GM23338 (cell line): ENCODE measurements at regions not wholly inside any gene's neighbourhood (a gene's known extent, or its start where the extent isn't known, plus 50 kb on each side); places are given as distances from the start of the nearest gene placed in this dataset.

Experiments used
- ATAC-seq: fragments of 200-7000 bp; cut with Tn5 transposase; 3 replicates; pipeline ENCODE4 v1.9.1; 2020
- DNase-seq: peaks from one replicate; pipeline ENCODE4 v3.0.0-alpha.2; 2015; ENCODE audit warnings: low spot score
- H2AFZ ChIP-seq: fragments of 200-600 bp; sonication (generic); 2 replicates; pipeline ENCODE4 v1.8.0; 2016; ENCODE audit warnings: antibody characterized with exemption, mild to moderate bottlenecking, moderate library complexity
- H3F3A ChIP-seq: fragments of 200-600 bp; sonication (generic); replicated peaks from 2 replicates; pipeline ENCODE4 v1.8.0; 2017; ENCODE audit warnings: antibody characterized with exemption, mixed run types, low read depth
- H3K27ac ChIP-seq: fragments of 200-600 bp; sonication (generic); 2 replicates; pipeline ENCODE4 v1.6.1; 2016; ENCODE audit warnings: low read depth
- H3K27me3 ChIP-seq: fragments of 200-600 bp; sonication (generic); 2 replicates; pipeline ENCODE4 v1.8.0; 2016; ENCODE audit warnings: mild to moderate bottlenecking, mixed run types, moderate library complexity; ENCODE audit not compliant: insufficient read depth
- H3K36me3 ChIP-seq: fragments of 200-600 bp; sonication (generic); 2 replicates; pipeline ENCODE4 v1.8.0; 2016; ENCODE audit warnings: mild to moderate bottlenecking; ENCODE audit not compliant: insufficient read depth
- H3K4me1 ChIP-seq: fragments of 200-600 bp; sonication (generic); 2 replicates; pipeline ENCODE4 v1.8.0; 2016; ENCODE audit warnings: mild to moderate bottlenecking, moderate library complexity; ENCODE audit not compliant: insufficient read depth
- H3K4me2 ChIP-seq: fragments of 200-600 bp; sonication (generic); 2 replicates; pipeline ENCODE4 v1.7.1; 2017; ENCODE audit warnings: mixed run types
- H3K4me3 ChIP-seq: fragments of 200-600 bp; sonication (generic); 2 replicates; pipeline ENCODE4 v1.6.1; 2016; ENCODE audit warnings: mixed run types
- H3K79me2 ChIP-seq: fragments of 200-600 bp; sonication (generic); replicated peaks from 2 replicates; pipeline ENCODE4 v1.8.0; 2017; ENCODE audit warnings: mild to moderate bottlenecking; ENCODE audit not compliant: insufficient read depth
- H3K9me2 ChIP-seq: fragments of 200-600 bp; sonication (generic); 2 replicates; pipeline ENCODE4 v1.8.0; 2017; ENCODE audit not compliant: insufficient read depth
- H4K20me1 ChIP-seq: fragments of 200-600 bp; sonication (generic); replicated peaks from 2 replicates; pipeline ENCODE4 v1.8.0; 2017; ENCODE audit warnings: mild to moderate bottlenecking; ENCODE audit not compliant: insufficient read depth
- H3K27ac Mint-ChIP-seq: 2 replicates; pipeline ENCODE4 v1.8.0; 2020; ENCODE audit warnings: inconsistent platforms, mild to moderate bottlenecking, moderate library complexity, mixed read lengths
- H3K27me3 Mint-ChIP-seq: 3 replicates; pipeline ENCODE4 v1.8.0; 2022; ENCODE audit warnings: low read depth, mild to moderate bottlenecking, moderate library complexity, mixed read lengths, inconsistent platforms; ENCODE audit not compliant: insufficient read depth, poor library complexity
- H3K36me3 Mint-ChIP-seq: 3 replicates; pipeline ENCODE4 v1.8.0; 2021; ENCODE audit warnings: low read depth, mild to moderate bottlenecking, inconsistent platforms, moderate library complexity, mixed read lengths
- H3K4me1 Mint-ChIP-seq: 3 replicates; pipeline ENCODE4 v1.8.0; 2020; ENCODE audit warnings: mild to moderate bottlenecking, inconsistent platforms, mixed read lengths
- H3K4me3 Mint-ChIP-seq: 3 replicates; pipeline ENCODE4 v1.8.0; 2021; ENCODE audit warnings: moderate library complexity, mild to moderate bottlenecking, inconsistent platforms, mixed read lengths
- H3K9me3 Mint-ChIP-seq: 3 replicates; pipeline ENCODE4 v1.8.0; 2020; ENCODE audit warnings: moderate library complexity, mild to moderate bottlenecking, inconsistent platforms, mixed read lengths
- EZH2 ChIP-seq: fragments of 200-600 bp; sonication (generic); IDR thresholded peaks from one replicate; pipeline ENCODE4 v1.8.0; 2017; ENCODE audit warnings: antibody characterized with exemption, mild to moderate bottlenecking, low read depth; ENCODE audit not compliant: unreplicated experiment
- NANOG ChIP-seq: IDR thresholded peaks from 2 replicates; pipeline ENCODE4 v1.6.1; 2016; ENCODE audit warnings: antibody characterized with exemption, borderline replicate concordance
- STAT1 ChIP-seq: IDR thresholded peaks from one replicate; pipeline ENCODE4 v1.6.1; 2016; ENCODE audit warnings: antibody characterized with exemption; ENCODE audit not compliant: unreplicated experiment
- ZNF462 ChIP-seq: fragments of 250-450 bp; sonication (Bioruptor Pico); IDR thresholded peaks from 2 replicates; pipeline ENCODE4 v1.5.0; 2020; ENCODE audit warnings: mild to moderate bottlenecking, moderate library complexity
- TF ChIP-seq, protein P1 (sequence below): IDR thresholded peaks from 2 replicates; pipeline ENCODE4 v1.6.1; 2016; ENCODE audit warnings: antibody characterized with exemption

DNA sequence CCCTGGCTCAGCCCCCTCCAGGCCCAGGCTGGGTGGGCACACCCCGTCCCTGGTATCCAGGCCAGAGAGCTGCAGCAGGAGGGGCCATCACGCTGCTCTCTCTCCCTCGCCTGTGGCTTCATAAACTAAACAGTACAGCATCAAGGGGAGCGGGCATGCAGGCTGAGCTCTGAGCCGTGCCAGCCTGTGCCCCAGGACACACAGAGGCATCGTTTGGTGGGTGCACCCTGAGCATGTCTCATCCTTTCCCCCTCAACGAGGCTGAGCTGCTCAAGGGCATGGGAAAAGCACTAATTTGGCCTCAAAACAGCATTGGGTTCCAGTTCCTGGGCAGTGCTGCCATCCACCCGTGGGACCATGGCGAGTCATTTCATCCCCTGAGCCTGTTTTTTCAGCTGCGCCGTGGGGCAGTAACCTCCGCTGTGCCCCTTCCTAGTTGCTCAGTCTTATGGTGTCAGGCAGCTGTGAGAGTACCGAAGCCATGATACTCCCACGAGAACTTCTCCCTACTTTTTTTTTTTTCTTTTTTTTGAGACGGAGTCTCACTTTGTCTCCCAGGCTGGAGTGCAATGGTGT lies 79.6 kb downstream of the CPN2 start:
- Histone ChIP-seq H3K4me1 (peaks cover 11% of the 10 kb centered on the region; the same call in 1 of the 2 replicates), H3K27me3 (no peaks in the 10 kb centered on the region), H3F3A (peaks cover 15% of the 10 kb centered on the region), H3K4me2 (no peak overlapping the region), H3K9me2 (no peaks in the 10 kb centered on the region), H3K79me2 (no peaks in the 10 kb centered on the region), H2AFZ (no peak overlapping the region), H3K36me3 (no peaks in the 10 kb centered on the region), H3K4me3 (no peak overlapping the region), H4K20me1 (no peaks in the 10 kb centered on the region), H3K27ac (no peak overlapping the region)
- Mint-ChIP-seq H3K4me3 (no peak overlapping the region), H3K4me1 (peaks cover 34% of the 10 kb centered on the region), H3K27ac (no peak overlapping the region), H3K9me3 (peaks cover 18% of the 10 kb centered on the region), H3K36me3 (peaks cover 13% of the 10 kb centered on the region), H3K27me3 (peaks cover 34% of the 10 kb centered on the region)
- no peak for TF ChIP-seq EZH2
- no peak for TF ChIP-seq ZNF462 (CRISPR knock-in tag)
- no peak for ATAC-seq
- DNase-seq, result no peak

GRCh38 chr3:194272221-194272620 lies 78.9 kb downstream of the CPN2 start:
- peaks cover 11% of the 10 kb centered on the region; the same call in 1 of the 2 replicates for H3K4me1 ChIP-seq
- no peak overlapping the region for H2AFZ ChIP-seq
- Mint-ChIP-seq H3K4me3 (no peak overlapping the region), H3K36me3 (peaks cover 13% of the 10 kb centered on the region), H3K27me3 (peaks cover 40% of the 10 kb centered on the region), H3K27ac (no peak overlapping the region), H3K9me3 (peaks cover 18% of the 10 kb centered on the region), H3K4me1 (peaks cover 34% of the 10 kb centered on the region)
- no peaks in the 10 kb centered on the region for H3K36me3 ChIP-seq
- peaks cover 15% of the 10 kb centered on the region for H3F3A ChIP-seq
- no peak overlapping the region for H3K27ac ChIP-seq
- no peaks in the 10 kb centered on the region for H4K20me1 ChIP-seq
- ATAC-seq (no peak), DNase-seq (no peak)
- H3K4me3 ChIP-seq, result no peak overlapping the region
- H3K4me2 ChIP-seq, result no peak overlapping the region
- H3K27me3 ChIP-seq, result no peaks in the 10 kb centered on the region
- H3K79me2 ChIP-seq, result no peaks in the 10 kb centered on the region
- no peaks in the 10 kb centered on the region for H3K9me2 ChIP-seq
- no peak for TF ChIP-seq STAT1
- TF ChIP-seq ZNF462 (CRISPR knock-in tag), result no peak
- no peak for TF ChIP-seq NANOG
- TF ChIP-seq, protein P1, sequence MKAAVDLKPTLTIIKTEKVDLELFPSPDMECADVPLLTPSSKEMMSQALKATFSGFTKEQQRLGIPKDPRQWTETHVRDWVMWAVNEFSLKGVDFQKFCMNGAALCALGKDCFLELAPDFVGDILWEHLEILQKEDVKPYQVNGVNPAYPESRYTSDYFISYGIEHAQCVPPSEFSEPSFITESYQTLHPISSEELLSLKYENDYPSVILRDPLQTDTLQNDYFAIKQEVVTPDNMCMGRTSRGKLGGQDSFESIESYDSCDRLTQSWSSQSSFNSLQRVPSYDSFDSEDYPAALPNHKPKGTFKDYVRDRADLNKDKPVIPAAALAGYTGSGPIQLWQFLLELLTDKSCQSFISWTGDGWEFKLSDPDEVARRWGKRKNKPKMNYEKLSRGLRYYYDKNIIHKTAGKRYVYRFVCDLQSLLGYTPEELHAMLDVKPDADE, result no peak
